H1 (cell line): ENCODE measurements at regions not wholly inside any gene's neighbourhood (a gene's known extent, or its start where the extent isn't known, plus 50 kb on each side); places are given as distances from the start of the nearest gene placed in this dataset.

Source experiments
- CBX8 ChIP-seq: fragments of 300-800, 300-1000 bp; sonication (generic); IDR thresholded peaks from 2 replicates; pipeline ENCODE4 v1.7.1; 2016; ENCODE audit warnings: low read depth, low read length, borderline replicate concordance
- CHD2 ChIP-seq: IDR thresholded peaks from 2 replicates; pipeline ENCODE4 v1.6.1; 2012; ENCODE audit warnings: low read length, improper control_type of control experiment
- CTBP2 ChIP-seq: IDR thresholded peaks from 2 replicates; pipeline ENCODE4 v1.7.0; 2011; ENCODE audit warnings: borderline replicate concordance, mild to moderate bottlenecking, moderate library complexity, mixed read lengths, low read length; ENCODE audit not compliant: insufficient read depth, insufficient read length
- SRF ChIP-seq: IDR thresholded peaks from 2 replicates; pipeline ENCODE4 v1.6.1; 2011; ENCODE audit warnings: mild to moderate bottlenecking, low read depth, low read length, moderate library complexity

- TF ChIP-seq CBX8 (no peak), CHD2 (no peak), CTBP2 (no peak), SRF (no peak)
- TF ChIP-seq, all 59 proteins: peak for 0
These were observed 174.0 kb upstream of the TLL1 start (continued) for GRCh38 chr4:165699055-165699454.
